H9 (cell line): ENCODE measurements at regions not wholly inside any gene's neighbourhood (a gene's known extent, or its start where the extent isn't known, plus 50 kb on each side); places are given as distances from the start of the nearest gene placed in this dataset.
A peak's percentile ranks its signal among the peaks of the same experiment; 100 is the strongest.
"Not testable (repeated sequence)": the region's sequence is repeated elsewhere in the genome, so short reads cannot be mapped to it uniquely, and the experiment has no call there.

ENCODE experiments used
- DNase-seq: peaks from one replicate; pipeline ENCODE4 v3.0.0-alpha.2; 2017
- H2AFZ ChIP-seq: one replicate; pipeline ENCODE4 v1.6.1; 2013; ENCODE audit warnings: mild to moderate bottlenecking, low read length, control low read depth, moderate library complexity
- H2AK5ac ChIP-seq: 2 replicates; pipeline ENCODE4 v1.6.1; 2013; ENCODE audit warnings: low read length, control low read depth, mixed read lengths; ENCODE audit not compliant: insufficient read length
- H2BK120ac ChIP-seq: one replicate; pipeline ENCODE4 v1.6.1; 2013; ENCODE audit warnings: low read depth, mild to moderate bottlenecking, low read length, control low read depth, inconsistent platforms; ENCODE audit not compliant: poor library complexity, severe bottlenecking
- H2BK12ac ChIP-seq: 2 replicates; pipeline ENCODE4 v1.6.1; 2013; ENCODE audit warnings: low read length, control low read depth, mixed read lengths, low read depth; ENCODE audit not compliant: insufficient read length
- H2BK15ac ChIP-seq: 2 replicates; pipeline ENCODE4 v1.6.1; 2013; ENCODE audit warnings: low read depth, low read length, control low read depth
- H2BK20ac ChIP-seq: one replicate; pipeline ENCODE4 v1.6.1; 2013; ENCODE audit warnings: low read depth, mild to moderate bottlenecking, low read length, control low read depth, inconsistent platforms; ENCODE audit not compliant: poor library complexity, severe bottlenecking
- H2BK5ac ChIP-seq: 2 replicates; pipeline ENCODE4 v1.6.1; 2013; ENCODE audit warnings: low read length, control low read depth, mixed read lengths; ENCODE audit not compliant: insufficient read length
- H3K14ac ChIP-seq: 2 replicates; pipeline ENCODE4 v1.6.1; 2013; ENCODE audit warnings: low read length, control low read depth; ENCODE audit not compliant: insufficient read depth
- H3K18ac ChIP-seq: 2 replicates; pipeline ENCODE4 v1.6.1; 2013; ENCODE audit warnings: low read depth, mild to moderate bottlenecking, mixed read lengths, low read length, control low read depth; ENCODE audit not compliant: insufficient read length
- H3K23ac ChIP-seq: 2 replicates; pipeline ENCODE4 v1.6.1; 2013; ENCODE audit warnings: low read length, control low read depth, mixed read lengths, low read depth; ENCODE audit not compliant: insufficient read length
- H3K23me2 ChIP-seq: 2 replicates; pipeline ENCODE4 v1.6.1; 2013; ENCODE audit warnings: low read depth, mild to moderate bottlenecking, mixed read lengths, low read length, control low read depth; ENCODE audit not compliant: insufficient read length, poor library complexity, severe bottlenecking
- H3K27ac ChIP-seq: 2 replicates; pipeline ENCODE4 v1.5.1; 2013; ENCODE audit warnings: low read length, control low read depth, mixed read lengths, low read depth; ENCODE audit not compliant: insufficient read length
- H3K27me3 ChIP-seq: 2 replicates; pipeline ENCODE4 v1.6.1; 2013; ENCODE audit warnings: low read length, control low read depth, inconsistent platforms; ENCODE audit not compliant: insufficient read depth
- H3K4ac ChIP-seq: 2 replicates; pipeline ENCODE4 v1.6.1; 2013; ENCODE audit warnings: low read depth, mild to moderate bottlenecking, control low read depth, inconsistent platforms, low read length, moderate library complexity
- H3K4me1 ChIP-seq: 2 replicates; pipeline ENCODE4 v1.6.1; 2013; ENCODE audit warnings: low read length, control low read depth, inconsistent platforms; ENCODE audit not compliant: insufficient read depth
- H3K4me2 ChIP-seq: 2 replicates; pipeline ENCODE4 v1.6.1; 2013; ENCODE audit warnings: low read length, control low read depth, mixed read lengths; ENCODE audit not compliant: insufficient read length, insufficient read depth
- H3K56ac ChIP-seq: 2 replicates; pipeline ENCODE4 v1.6.1; 2013; ENCODE audit warnings: low read depth, mild to moderate bottlenecking, mixed read lengths, low read length, control low read depth; ENCODE audit not compliant: insufficient read length
- H3K79me1 ChIP-seq: 2 replicates; pipeline ENCODE4 v1.6.1; 2013; ENCODE audit warnings: low read depth, mild to moderate bottlenecking, moderate library complexity, low read length, control low read depth, inconsistent platforms; ENCODE audit not compliant: insufficient read depth, poor library complexity, severe bottlenecking
- H3K79me2 ChIP-seq: 2 replicates; pipeline ENCODE4 v1.6.1; 2013; ENCODE audit warnings: low read length, control low read depth, inconsistent platforms; ENCODE audit not compliant: insufficient read depth
- H3K9ac ChIP-seq: 2 replicates; pipeline ENCODE4 v1.6.1; 2013; ENCODE audit warnings: low read length, control low read depth, mixed read lengths; ENCODE audit not compliant: insufficient read length; ENCODE audit errors: extremely low read depth
- H3K9me3 ChIP-seq: one replicate; pipeline ENCODE4 v1.6.1; 2013; ENCODE audit warnings: low read depth, low read length, inconsistent platforms; ENCODE audit not compliant: control insufficient read depth
- H3T11ph ChIP-seq: one replicate; pipeline ENCODE4 v1.6.1; 2013; ENCODE audit warnings: mild to moderate bottlenecking, low read length, control low read depth, inconsistent platforms
- H4K20me1 ChIP-seq: one replicate; pipeline ENCODE4 v1.6.1; 2013; ENCODE audit not compliant: control insufficient read depth, insufficient read length, insufficient read depth
- H4K5ac ChIP-seq: 2 replicates; pipeline ENCODE4 v1.6.1; 2013; ENCODE audit warnings: low read depth, mild to moderate bottlenecking, mixed read lengths, low read length, control low read depth; ENCODE audit not compliant: insufficient read length
- H4K8ac ChIP-seq: replicated peaks from 2 replicates; pipeline ENCODE4 v1.6.1; 2013; ENCODE audit warnings: low read length, control low read depth, mixed read lengths, low read depth; ENCODE audit not compliant: insufficient read length
- H4K91ac ChIP-seq: 2 replicates; pipeline ENCODE4 v1.6.1; 2013; ENCODE audit warnings: low read depth, mild to moderate bottlenecking, moderate library complexity, mixed read lengths, low read length, control low read depth; ENCODE audit not compliant: insufficient read length
- H3K27ac Mint-ChIP-seq, 3 experiments: 2 replicates in 2 of 3; 3 replicates in 1 of 3; pipeline ENCODE4 v1.8.0; 2020 to 2021; ENCODE audit warnings: mixed read lengths in 3 of 3, mild to moderate bottlenecking in 1 of 3, moderate library complexity in 1 of 3
- H3K27me3 Mint-ChIP-seq: 2 replicates; pipeline ENCODE4 v1.8.0; 2021; ENCODE audit warnings: low read depth, mild to moderate bottlenecking, moderate library complexity, mixed read lengths
- H3K36me3 Mint-ChIP-seq, 3 experiments: 2 replicates in 2 of 3; 3 replicates in 1 of 3; pipeline ENCODE4 v1.8.0; 2020 to 2021; ENCODE audit warnings: low read depth in 3 of 3, mixed read lengths in 3 of 3; ENCODE audit not compliant: insufficient read depth in 1 of 3
- H3K4me1 Mint-ChIP-seq, 2 experiments: 2 replicates each; pipeline ENCODE4 v1.8.0; 2020; ENCODE audit warnings: mixed read lengths in 2 of 2
- H3K4me3 Mint-ChIP-seq, 2 experiments: 2 replicates in 1 of 2; 3 replicates in 1 of 2; pipeline ENCODE4 v1.8.0; 2020 to 2021; ENCODE audit warnings: mild to moderate bottlenecking in 2 of 2, mixed read lengths in 2 of 2, moderate library complexity in 1 of 2
- H3K9me3 Mint-ChIP-seq, 2 experiments: 2 replicates in 1 of 2; 3 replicates in 1 of 2; pipeline ENCODE4 v1.8.0; 2020; ENCODE audit warnings: mild to moderate bottlenecking in 2 of 2, mixed read lengths in 2 of 2, moderate library complexity in 1 of 2
- WGBS: extraction: QIAGEN DNeasy Blood & Tissue Kit; methylation state at CpG from one replicate; pipeline ENCODE4 v1.1.7; 2013; ENCODE audit warnings: missing lambda C conversion rate, low lambda C conversion rate, mixed read lengths; ENCODE audit not compliant: insufficient read length; ENCODE audit errors: extremely low coverage; 5-methylcytosine and 5-hydroxymethylcytosine counted together
- TF ChIP-seq, protein P1 (sequence below): fragments of 200-600 bp; sonication (generic); conservative IDR thresholded peaks from 3 replicates; pipeline ENCODE4 v1.8.0; 2021; ENCODE audit warnings: antibody characterized with exemption, mild to moderate bottlenecking

DNA sequence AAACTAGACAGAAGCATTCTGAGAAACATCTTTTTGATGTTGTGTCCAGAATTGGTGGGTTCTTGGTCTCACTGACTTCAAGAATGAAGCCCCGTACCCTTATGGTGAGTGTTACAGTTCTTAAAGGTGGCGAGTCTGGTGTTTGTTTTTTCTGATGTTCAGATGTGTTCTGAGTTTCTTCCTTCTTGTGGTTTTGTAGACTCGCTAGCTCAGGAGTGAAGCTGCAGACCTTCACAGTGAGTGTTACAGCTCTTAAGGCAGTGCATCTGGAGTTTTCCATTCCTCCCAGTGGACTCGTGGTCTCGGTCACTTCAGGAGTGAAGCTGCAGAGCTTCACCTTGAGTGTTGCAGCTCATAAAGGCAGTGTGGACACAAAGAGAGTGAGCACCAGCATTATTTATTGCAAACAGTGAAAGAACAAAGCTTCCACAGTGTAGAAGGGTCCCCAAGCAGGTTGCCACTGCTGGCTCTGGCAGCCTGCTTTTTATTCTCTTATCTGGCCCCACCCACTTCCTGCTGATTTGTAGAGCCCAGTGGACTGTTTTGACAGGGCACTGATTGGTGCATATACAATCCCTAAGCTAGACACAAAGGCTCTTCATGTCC, 1820.8 kb downstream of the UQCRFS1 start:
- no peak overlapping the region for H2BK12ac ChIP-seq
- no peak overlapping the region for H2BK5ac ChIP-seq
- H4K5ac ChIP-seq = no peak overlapping the region
- no peak overlapping the region for H4K8ac ChIP-seq
- no peak overlapping the region for H3K14ac ChIP-seq
- no peak overlapping the region for H3K4me2 ChIP-seq
- no peak overlapping the region for H3K9ac ChIP-seq
- H3K27me3 ChIP-seq = no peaks in the 10 kb centered on the region
- H2AK5ac ChIP-seq = no peak overlapping the region
- no peak overlapping the region for H3K4me3 Mint-ChIP-seq
- no peaks in the 10 kb centered on the region for H3K23me2 ChIP-seq
- no peak overlapping the region for H2BK120ac ChIP-seq
- H3K27ac ChIP-seq = no peak overlapping the region
- H4K20me1 ChIP-seq = no peaks in the 10 kb centered on the region
- H3K4ac ChIP-seq = no peak overlapping the region
- H3K23ac ChIP-seq = no peak overlapping the region
- no peaks in the 10 kb centered on the region for H3K4me1 ChIP-seq
- H2BK15ac ChIP-seq = no peak overlapping the region
- TF ChIP-seq, protein P1, sequence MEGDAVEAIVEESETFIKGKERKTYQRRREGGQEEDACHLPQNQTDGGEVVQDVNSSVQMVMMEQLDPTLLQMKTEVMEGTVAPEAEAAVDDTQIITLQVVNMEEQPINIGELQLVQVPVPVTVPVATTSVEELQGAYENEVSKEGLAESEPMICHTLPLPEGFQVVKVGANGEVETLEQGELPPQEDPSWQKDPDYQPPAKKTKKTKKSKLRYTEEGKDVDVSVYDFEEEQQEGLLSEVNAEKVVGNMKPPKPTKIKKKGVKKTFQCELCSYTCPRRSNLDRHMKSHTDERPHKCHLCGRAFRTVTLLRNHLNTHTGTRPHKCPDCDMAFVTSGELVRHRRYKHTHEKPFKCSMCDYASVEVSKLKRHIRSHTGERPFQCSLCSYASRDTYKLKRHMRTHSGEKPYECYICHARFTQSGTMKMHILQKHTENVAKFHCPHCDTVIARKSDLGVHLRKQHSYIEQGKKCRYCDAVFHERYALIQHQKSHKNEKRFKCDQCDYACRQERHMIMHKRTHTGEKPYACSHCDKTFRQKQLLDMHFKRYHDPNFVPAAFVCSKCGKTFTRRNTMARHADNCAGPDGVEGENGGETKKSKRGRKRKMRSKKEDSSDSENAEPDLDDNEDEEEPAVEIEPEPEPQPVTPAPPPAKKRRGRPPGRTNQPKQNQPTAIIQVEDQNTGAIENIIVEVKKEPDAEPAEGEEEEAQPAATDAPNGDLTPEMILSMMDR = no peak
- H3K27me3 Mint-ChIP-seq = peaks cover 7% of the 10 kb centered on the region; the same call in 1 of the 2 replicates
- H4K91ac ChIP-seq = no peak overlapping the region
- no peaks in the 10 kb centered on the region for H3K79me1 ChIP-seq
- H3K36me3 Mint-ChIP-seq = peaks cover 57 to 88% (median 60%) of the 10 kb centered on the region in 3 experiments
- no CpG with 5 or more reads among the region's 5 CpGs for WGBS
- no peak overlapping the region for H3K56ac ChIP-seq
- DNase-seq = peak; percentile 18
- H3K27ac Mint-ChIP-seq = no peak overlapping the region
- H3K9me3 ChIP-seq = peaks cover 98% of the 10 kb centered on the region
- H3K4me1 Mint-ChIP-seq = no peaks in the 10 kb centered on the region
- H3K9me3 Mint-ChIP-seq = peaks cover 99 to 100% of the 10 kb centered on the region in 2 experiments
- H2BK20ac ChIP-seq = no peak overlapping the region
- no peaks in the 10 kb centered on the region for H3K79me2 ChIP-seq
- H3T11ph ChIP-seq = no peak overlapping the region
- no peak overlapping the region for H3K18ac ChIP-seq
- H2AFZ ChIP-seq = no peak overlapping the region

DNA sequence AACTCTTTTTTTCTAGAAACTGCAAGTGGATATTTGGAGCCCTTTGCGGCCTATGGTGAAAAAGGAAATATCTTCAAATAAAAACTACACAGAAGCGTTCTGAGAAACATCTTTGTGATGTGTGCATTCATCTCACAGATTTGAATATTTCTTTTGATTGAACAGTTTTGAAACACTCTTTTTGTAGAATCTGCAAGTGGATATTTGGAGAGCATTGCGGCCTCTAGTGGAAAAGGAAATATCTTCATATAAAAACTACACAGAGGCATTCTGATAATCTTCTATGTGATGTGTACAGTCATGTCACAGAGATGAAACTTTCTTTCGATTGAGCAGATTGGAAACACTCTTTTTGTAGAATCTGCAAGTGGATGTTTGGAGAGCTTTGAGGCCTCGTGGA, 1833.6 kb downstream of the UQCRFS1 start:
- WGBS = no CpG with 5 or more reads among the region's 5 CpGs
- H3K4me1 Mint-ChIP-seq, H4K91ac ChIP-seq, H3K56ac ChIP-seq, H3K4me1 ChIP-seq, H2AK5ac ChIP-seq, H3K4ac ChIP-seq, H3K23ac ChIP-seq, H3K4me2 ChIP-seq, H2BK5ac ChIP-seq, H4K20me1 ChIP-seq, H3K27ac Mint-ChIP-seq, H2BK20ac ChIP-seq, H3K18ac ChIP-seq, H2BK120ac ChIP-seq, DNase-seq, H3K9ac ChIP-seq, H3K79me1 ChIP-seq, H3K79me2 ChIP-seq, H3K23me2 ChIP-seq, H2AFZ ChIP-seq, H2BK15ac ChIP-seq, H3K27me3 Mint-ChIP-seq, H4K8ac ChIP-seq, H3K14ac ChIP-seq, H2BK12ac ChIP-seq, H3T11ph ChIP-seq, H4K5ac ChIP-seq, H3K27me3 ChIP-seq, H3K4me3 Mint-ChIP-seq, H3K27ac ChIP-seq: not testable (repeated sequence)
- peaks cover 42 to 75% (median 51%) of the 10 kb centered on the region in 3 experiments for H3K36me3 Mint-ChIP-seq
- peaks cover 98 to 99% of the 10 kb centered on the region in 2 experiments for H3K9me3 Mint-ChIP-seq
- peaks cover 72% of the 10 kb centered on the region for H3K9me3 ChIP-seq
